NCI-H446 (cell line): ENCODE measurements at regions not wholly inside any gene's neighbourhood (a gene's known extent, or its start where the extent isn't known, plus 50 kb on each side); places are given as distances from the start of the nearest gene placed in this dataset.

Experiments
- DNase-seq, 2 experiments: peaks; one replicate each; lab custom pipeline; 2025; lab: John Stamatoyannopoulos, UW

GRCh38 chr6:9610620-9611415 lies 804.1 kb downstream of the TFAP2A start:
- DNase-seq: no peak

- no peak for DNase-seq
These were observed 808.3 kb downstream of the TFAP2A start for GRCh38 chr6:9606435-9607134.

GRCh38 chr6:9594746-9595145 lies 820.1 kb downstream of the TFAP2A start:
- DNase-seq: no peak

- DNase-seq: no peak
These were observed 821.3 kb downstream of the TFAP2A start for GRCh38 chr6:9593554-9593953.

- DNase-seq: no peak
These were observed 831.0 kb downstream of the TFAP2A start for GRCh38 chr6:9583753-9584352.

- DNase-seq: no peak
These were observed 833.7 kb downstream of the TFAP2A start for GRCh38 chr6:9581155-9581554.

- no peak for DNase-seq
These were observed 838.4 kb downstream of the TFAP2A start for GRCh38 chr6:9576521-9576920.

GRCh38 chr6:9566096-9566495 lies 848.8 kb downstream of the TFAP2A start:
- no peak for DNase-seq

GRCh38 chr6:9564021-9564420 lies 850.9 kb downstream of the TFAP2A start:
- no peak for DNase-seq

- DNase-seq: no peak
These were observed 851.3 kb downstream of the TFAP2A start for GRCh38 chr6:9563568-9563967.

GRCh38 chr6:9554806-9555205 lies 860.1 kb downstream of the TFAP2A start:
- no peak for DNase-seq

- DNase-seq: no peak
These were observed 860.6 kb downstream of the TFAP2A start for GRCh38 chr6:9554323-9554722.

GRCh38 chr6:9553002-9553401 lies 861.9 kb downstream of the TFAP2A start:
- no peak for DNase-seq

GRCh38 chr6:9543649-9544048 lies 871.2 kb downstream of the TFAP2A start:
- no peak for DNase-seq

- DNase-seq: peak in 1 of 2 experiments; percentile 7
These were observed 874.2 kb downstream of the TFAP2A start for GRCh38 chr6:9540534-9541126.

GRCh38 chr6:9540126-9540525 lies 874.7 kb downstream of the TFAP2A start:
- no peak for DNase-seq

- DNase-seq: no peak
These were observed 875.6 kb downstream of the TFAP2A start for GRCh38 chr6:9539231-9539755.

GRCh38 chr6:9537381-9537780 lies 877.5 kb downstream of the TFAP2A start:
- no peak for DNase-seq

- DNase-seq: no peak
These were observed 879.8 kb downstream of the TFAP2A start for GRCh38 chr6:9535106-9535505.

GRCh38 chr6:9532621-9533557 lies 882.0 kb downstream of the TFAP2A start:
- no peak for DNase-seq

GRCh38 chr6:9527679-9528286 lies 887.1 kb downstream of the TFAP2A start:
- no peak for DNase-seq
